Hippocampal formation (tissue), 2 donors: ENCODE measurements at regions not wholly inside any gene's neighbourhood (a gene's known extent, or its start where the extent isn't known, plus 50 kb on each side); places are given as distances from the start of the nearest gene placed in this dataset.
"Not testable (repeated sequence)": the region's sequence is repeated elsewhere in the genome, so short reads cannot be mapped to it uniquely, and the experiment has no call there.

ENCODE experiments used
- DNase-seq, 2 donors: peaks; one replicate each; lab custom pipeline; 2025; lab: John Stamatoyannopoulos, UW

DNA sequence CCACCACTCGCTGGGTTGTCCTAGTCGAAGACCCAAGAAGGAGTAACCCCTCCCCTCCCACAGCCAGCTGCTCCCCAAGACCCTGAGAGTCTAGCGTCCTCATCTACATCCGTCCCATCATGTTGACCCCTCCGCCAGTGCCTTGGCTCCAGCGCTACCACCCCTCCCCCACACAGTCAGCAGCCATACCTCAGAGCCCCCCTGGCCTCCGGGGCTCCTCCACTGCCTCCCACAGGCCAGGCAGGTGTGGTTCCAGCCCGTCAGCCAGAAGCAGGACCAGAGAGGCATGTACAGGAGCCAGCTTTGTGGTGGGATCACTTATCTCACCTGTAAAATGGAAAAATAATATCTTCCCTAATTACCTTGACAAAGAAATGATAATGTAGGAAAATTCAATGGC, 51.5 kb upstream of the PHF21B start:
- no peak for DNase-seq

DNA sequence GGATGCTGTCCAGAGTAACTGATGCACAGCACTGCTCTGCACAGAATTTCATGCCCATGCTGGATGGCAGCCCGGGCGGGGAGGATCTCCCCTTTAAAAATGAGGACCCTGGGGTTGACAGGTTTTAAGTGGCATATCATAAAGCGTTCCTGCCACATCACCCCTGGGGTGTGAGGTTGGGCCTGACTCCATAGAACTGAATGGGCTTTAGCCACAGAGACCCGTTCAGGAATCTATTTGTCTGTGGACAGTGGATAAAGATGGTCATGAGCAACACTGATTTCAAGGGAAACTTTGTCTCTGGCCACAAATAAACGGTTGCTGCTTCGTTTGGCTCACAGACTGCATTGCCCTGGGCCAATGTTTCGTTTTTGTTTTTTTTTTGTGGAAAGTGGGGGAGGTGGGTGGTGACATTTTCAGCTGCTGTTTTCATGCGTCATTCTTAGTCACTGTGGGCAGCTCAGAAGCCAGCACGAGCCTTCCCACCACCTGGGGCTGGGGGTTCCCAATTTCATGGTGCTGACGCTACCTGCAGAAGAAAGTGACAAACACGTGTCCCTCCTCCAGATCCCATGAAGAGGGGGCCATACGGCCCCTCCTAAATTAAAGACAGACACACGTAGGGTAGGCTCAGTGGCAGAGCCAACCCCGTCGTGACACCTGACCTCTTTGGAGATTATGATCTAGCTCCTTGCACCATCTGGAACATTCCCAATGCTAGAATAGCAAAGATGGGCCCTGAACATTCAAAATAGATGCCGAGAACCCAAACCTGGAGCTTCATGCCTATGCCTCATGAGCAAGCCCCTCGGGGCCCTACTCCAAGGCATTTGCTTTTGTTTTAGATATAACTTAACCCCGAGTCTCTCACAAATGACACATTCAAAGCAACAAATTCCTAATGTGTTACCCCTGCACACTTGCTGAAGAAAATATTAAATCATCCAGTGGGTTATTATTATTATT, 54.8 kb upstream of the PHF21B start:
- DNase-seq, result no peak

GRCh38 chr22:45065726-45066125, 55.9 kb upstream of the PHF21B start:
- DNase-seq, result no peak

- no peak for DNase-seq
Measured at GRCh38 chr22:45067731-45068130, 57.9 kb upstream of the PHF21B start.

DNA sequence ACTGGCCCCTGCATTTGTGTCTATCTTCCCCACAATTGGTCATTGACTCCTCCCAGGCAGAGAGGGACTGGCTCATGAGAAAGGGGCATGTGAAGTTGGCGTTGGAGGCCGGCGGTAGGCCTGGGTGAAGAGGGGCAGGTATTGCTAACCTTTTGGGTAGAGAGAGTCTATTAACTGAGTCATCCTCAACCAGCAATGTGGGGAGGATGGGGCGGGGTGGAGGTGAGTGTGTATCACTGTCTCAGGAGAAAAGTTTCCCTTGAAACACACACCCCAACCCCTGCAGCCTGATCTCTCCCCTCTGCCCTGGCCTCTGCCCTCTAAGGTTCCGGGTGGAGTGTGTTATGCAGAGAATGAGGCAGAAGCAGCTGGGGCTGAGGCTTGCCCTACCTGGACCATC, 60.1 kb upstream of the PHF21B start:
- DNase-seq, result no peak

- no peak for DNase-seq
Measured at GRCh38 chr22:45071618-45072017, 61.8 kb upstream of the PHF21B start.

DNA sequence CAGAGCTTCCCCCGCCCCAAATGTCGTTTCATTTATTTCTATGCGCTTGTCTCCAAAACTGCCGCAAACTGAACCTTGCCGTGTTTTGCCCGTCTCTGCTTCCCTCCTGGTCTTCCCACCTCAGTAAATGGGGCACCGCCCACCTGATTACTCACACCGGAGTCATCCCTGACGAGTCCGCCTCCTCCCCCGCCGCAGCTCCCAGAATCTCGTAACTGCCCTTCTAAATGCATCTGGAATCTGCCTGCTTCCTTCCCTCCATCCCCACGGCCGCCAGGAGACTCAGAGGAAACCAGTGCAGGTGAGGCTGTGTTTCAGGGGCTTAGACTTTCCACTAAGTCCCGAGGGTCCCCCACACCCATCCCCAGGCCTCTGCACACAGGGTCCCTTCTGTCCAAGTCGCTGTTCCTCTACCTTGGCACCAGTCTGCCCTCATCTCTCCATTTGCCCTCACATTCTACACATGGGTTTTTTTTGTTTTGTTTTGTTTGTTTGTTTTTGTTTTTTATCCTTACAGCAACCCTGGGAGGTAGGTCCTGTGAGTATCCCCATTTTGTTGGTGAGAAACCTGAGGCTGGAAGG, 62.6 kb upstream of the PHF21B start:
- DNase-seq, result no peak

- DNase-seq, result no peak
Measured at GRCh38 chr22:45073064-45073463, 63.3 kb upstream of the PHF21B start.

DNA sequence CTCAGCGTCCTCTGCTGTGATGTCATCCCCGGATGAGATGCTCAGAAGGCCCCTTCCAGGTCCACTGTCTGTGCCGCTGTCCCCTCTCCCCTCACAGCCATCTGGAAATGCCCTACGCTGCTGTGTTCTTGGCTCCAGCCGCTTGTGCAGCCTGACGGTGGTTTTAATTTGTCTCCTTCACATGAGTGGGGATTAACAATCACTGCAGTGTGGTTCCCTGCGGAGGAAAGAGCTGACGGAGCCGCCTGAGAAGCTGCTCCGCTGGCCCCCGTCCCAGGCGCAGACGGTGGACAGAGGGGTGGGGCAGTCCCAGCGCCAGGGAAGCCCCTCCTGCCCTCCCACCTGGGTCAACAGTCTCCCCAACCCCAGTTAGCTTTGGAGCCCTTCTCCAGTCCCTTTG, 67.5 kb upstream of the PHF21B start:
- DNase-seq, result peak in 1 of 2 donors; percentile 0

GRCh38 chr22:45077826-45078334, 68.1 kb upstream of the PHF21B start:
- DNase-seq, result no peak

DNA sequence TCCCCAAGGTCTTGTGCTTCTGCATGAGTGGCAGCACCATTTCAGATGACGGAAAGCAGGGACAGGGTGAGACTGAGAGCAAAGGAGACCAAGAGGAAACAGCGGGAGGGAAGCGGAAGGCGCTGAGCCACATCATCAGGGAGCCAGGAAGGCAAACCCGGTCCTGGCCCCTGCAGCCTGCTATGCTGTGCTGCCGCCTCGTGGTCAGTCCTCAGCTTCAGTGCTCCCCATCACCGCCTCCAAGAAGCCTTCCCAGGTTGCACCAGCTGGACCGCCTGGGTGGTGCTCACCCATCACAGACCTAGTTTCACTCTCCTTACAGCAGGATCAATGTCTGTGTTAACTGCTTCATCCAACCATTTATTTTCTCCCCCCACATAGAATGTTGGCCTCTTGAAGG, 73.0 kb upstream of the PHF21B start:
- DNase-seq, result no peak

- no peak for DNase-seq
Measured at GRCh38 chr22:45083659-45084305, 74.0 kb upstream of the PHF21B start.

- no peak for DNase-seq
Measured at GRCh38 chr22:45084400-45084920, 74.7 kb upstream of the PHF21B start.

GRCh38 chr22:45087802-45088201, 75.9 kb upstream of the NUP50 start:
- DNase-seq, result no peak

- DNase-seq, result no peak
Measured at GRCh38 chr22:45088576-45088975, 75.1 kb upstream of the NUP50 start.

- no peak for DNase-seq
Measured at GRCh38 chr22:45090497-45090910, 73.2 kb upstream of the NUP50 start.

DNA sequence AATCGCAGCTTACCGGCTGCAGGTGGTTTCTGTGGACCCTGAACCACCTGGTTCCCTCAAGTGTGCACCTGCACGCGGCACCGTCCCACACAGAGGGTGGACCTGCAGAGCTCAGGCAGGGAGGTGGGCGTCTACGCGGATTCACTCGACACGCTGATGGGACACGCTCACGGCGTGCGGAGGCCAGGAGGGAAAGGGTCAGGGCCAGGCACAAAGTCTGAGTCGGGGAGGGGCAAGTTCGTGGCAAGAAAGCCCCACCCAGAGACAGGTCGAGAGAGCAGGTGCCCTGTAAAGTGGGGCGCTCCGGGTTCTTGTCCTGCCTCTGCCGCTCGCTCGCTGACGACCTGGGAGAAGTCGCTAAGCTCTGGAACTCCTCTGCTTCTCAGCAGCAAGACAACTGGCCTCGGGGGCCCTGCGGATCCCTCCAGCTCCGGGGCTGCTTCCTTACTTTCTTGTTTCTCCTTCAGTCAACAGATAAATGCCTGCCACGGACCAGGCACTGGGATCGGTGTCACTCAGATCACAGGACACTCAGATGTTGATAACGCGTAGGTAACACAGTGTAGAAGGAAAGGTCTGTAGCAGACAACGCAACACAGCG, 72.4 kb upstream of the NUP50 start:
- no peak for DNase-seq

DNA sequence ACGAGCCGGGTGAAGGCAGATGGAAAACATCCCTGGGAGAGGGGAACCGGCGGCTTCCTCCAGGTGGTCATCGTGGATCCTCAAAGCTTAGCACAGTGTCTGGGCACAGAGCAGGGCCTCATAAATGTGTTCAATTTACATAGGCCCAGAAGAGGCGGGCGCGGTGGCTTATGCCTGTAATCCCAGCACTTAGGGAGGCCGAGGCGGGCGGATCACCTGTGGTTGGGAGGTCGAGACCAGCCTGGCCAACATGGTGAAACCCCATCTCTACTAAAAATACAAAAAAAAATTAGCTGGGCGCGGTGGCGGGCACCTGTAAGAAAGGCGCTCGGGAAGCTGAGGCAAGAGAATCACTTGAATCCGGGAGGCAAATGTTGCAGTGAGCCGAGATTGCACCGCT, 71.8 kb upstream of the NUP50 start:
- not testable (repeated sequence) for DNase-seq

DNA sequence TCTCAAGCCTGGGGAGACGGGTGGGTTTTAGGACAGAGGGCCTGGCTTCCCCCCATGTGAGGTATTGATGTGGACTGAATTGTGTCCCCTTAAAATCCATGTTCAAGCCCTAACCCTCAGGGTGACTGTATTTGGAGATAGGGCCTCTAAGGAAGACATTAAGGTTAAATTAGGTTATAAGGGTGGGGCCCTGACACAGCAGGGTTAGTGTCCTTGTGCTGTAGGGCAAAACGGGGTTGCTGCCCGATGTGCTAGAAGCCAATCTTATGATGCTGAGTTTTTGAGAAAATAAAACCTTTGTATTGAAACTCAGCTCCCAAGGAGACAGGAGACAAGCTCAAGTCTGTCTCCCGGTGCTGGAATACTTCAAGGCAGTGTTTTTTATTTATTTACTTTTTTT, 71.1 kb upstream of the NUP50 start:
- DNase-seq, result no peak

DNA sequence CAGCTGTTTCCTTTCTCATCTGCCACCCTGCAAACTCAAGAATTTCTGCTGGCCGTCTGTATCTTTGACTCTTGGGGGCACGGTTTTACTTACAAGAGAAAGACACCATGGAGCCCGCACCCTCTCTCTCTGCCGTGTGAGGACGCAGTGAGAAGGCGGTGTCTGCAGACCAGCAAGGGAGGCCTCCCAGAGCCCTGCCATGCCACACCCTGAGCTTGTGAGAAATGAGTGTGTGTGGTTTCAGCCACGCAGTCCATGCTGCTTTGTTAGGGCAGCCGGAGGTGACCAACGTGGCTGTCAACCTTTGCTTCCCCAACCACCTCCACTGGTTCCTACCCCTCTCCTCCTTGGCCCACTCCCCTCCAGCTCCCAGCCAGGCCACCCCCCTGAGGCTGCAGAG, 70.1 kb upstream of the NUP50 start:
- DNase-seq, result no peak

- no peak for DNase-seq
Measured at GRCh38 chr22:45094081-45094720, 69.5 kb upstream of the NUP50 start.

- DNase-seq, result no peak
Measured at GRCh38 chr22:45094825-45095224, 68.9 kb upstream of the NUP50 start.
